ENCODE measurements at regions not wholly inside any gene's neighbourhood (a gene's known extent, or its start where the extent isn't known, plus 50 kb on each side); places are given as distances from the start of the nearest gene placed in this dataset.
"Not testable (repeated sequence)": the region's sequence is repeated elsewhere in the genome, so short reads cannot be mapped to it uniquely, and the experiment has no call there.

GRCh38 chr13:55816976-55817601 lies 1323.6 kb upstream of the PRR20A start:
- no peak for ATAC-seq (replicated peaks in 6 of 8)
- in situ Hi-C loops (cut with MboI; ENCODE audit: low pct_unique_long_range_greater_than_20kb in 2 of 9, low sequenced_read_pairs in 9 of 9, unreplicated experiment in 9 of 9), result no loop called here
- Histone ChIP-seq H3K27ac (no peak overlapping the region), H3K4me1 (replicated peaks in 1 of 2) (no peaks in the 10 kb centered on the region), H3K4me3 (no peak overlapping the region)
- WGBS, 10 experiments, result 0 to 100% (median 86%) methylated on average over 1 of the region's 1 CpG; no CpG with 5 or more reads in 1 of the 10 experiments

GRCh38 chr13:55820817-55821216 lies 1319.9 kb upstream of the PRR20A start:
- Histone ChIP-seq H3K27ac (no peak overlapping the region), H3K4me1 (replicated peaks in 1 of 2) (no peaks in the 10 kb centered on the region), H3K4me3 (no peak overlapping the region)
- in situ Hi-C loops (cut with MboI; ENCODE audit: low pct_unique_long_range_greater_than_20kb in 2 of 9, low sequenced_read_pairs in 9 of 9, unreplicated experiment in 9 of 9), result no loop called here
- no peak for ATAC-seq (replicated peaks in 6 of 8)
- 15 to 100% (median 85%) methylated on average over 1 to 2 of the region's 2 CpGs; no CpG with 5 or more reads in 1 of the 10 experiments for WGBS, 10 experiments

- Histone ChIP-seq H3K4me3 (no peak overlapping the region), H3K4me1 (replicated peaks in 1 of 2) (no peaks in the 10 kb centered on the region), H3K27ac (no peak overlapping the region)
- 0 to 100% (median 50%) methylated on average over 1 of the region's 1 CpG; no CpG with 5 or more reads in 5 of the 10 experiments for WGBS, 10 experiments
- in situ Hi-C loops (cut with MboI; ENCODE audit: low pct_unique_long_range_greater_than_20kb in 2 of 9, low sequenced_read_pairs in 9 of 9, unreplicated experiment in 9 of 9), result no loop called here
- ATAC-seq (replicated peaks in 6 of 8), result peak in 5 of 8 experiments; percentile 25 to 82 (median 57)
These were observed 1271.1 kb upstream of the PRR20A start for GRCh38 chr13:55869648-55870047.

- no peak overlapping the region for H3K27ac ChIP-seq
- ATAC-seq (replicated peaks in 6 of 8), result no peak
- in situ Hi-C loops (cut with MboI; ENCODE audit: low pct_unique_long_range_greater_than_20kb in 2 of 9, low sequenced_read_pairs in 9 of 9, unreplicated experiment in 9 of 9), result no loop called here
- H3K4me3 ChIP-seq, result no peak overlapping the region
- no peaks in the 10 kb centered on the region for H3K4me1 ChIP-seq (replicated peaks in 1 of 2)
- WGBS, 10 experiments, result 11 to 100% (median 100%) methylated on average over 1 of the region's 1 CpG; no CpG with 5 or more reads in 3 of the 10 experiments
These were observed 1253.2 kb upstream of the PRR20A start for GRCh38 chr13:55887561-55887960.

- WGBS, 10 experiments, result 0 to 100% (median 72%) methylated on average over 2 to 3 of the region's 3 CpGs
- Histone ChIP-seq H3K4me3 (no peak overlapping the region), H3K4me1 (replicated peaks in 1 of 2) (no peaks in the 10 kb centered on the region), H3K27ac (no peak overlapping the region)
- ATAC-seq (replicated peaks in 6 of 8), result peak in 2 of 8 experiments; percentile 37 to 65
- in situ Hi-C loops (cut with MboI; ENCODE audit: low pct_unique_long_range_greater_than_20kb in 2 of 9, low sequenced_read_pairs in 9 of 9, unreplicated experiment in 9 of 9), result no loop called here
These were observed 1247.2 kb upstream of the PRR20A start for GRCh38 chr13:55893540-55893939.

GRCh38 chr13:55937180-55937579 lies 1203.5 kb upstream of the PRR20A start:
- H3K4me3 ChIP-seq, result no peak overlapping the region
- WGBS, 10 experiments, result 0 to 100% (median 73%) methylated on average over 2 to 5 of the region's 5 CpGs
- in situ Hi-C loops (cut with MboI; ENCODE audit: low pct_unique_long_range_greater_than_20kb in 2 of 9, low sequenced_read_pairs in 9 of 9, unreplicated experiment in 9 of 9), result no loop called here

GRCh38 chr13:55948175-55948574 lies 1192.5 kb upstream of the PRR20A start:
- Histone ChIP-seq H3K4me1 (replicated peaks in 1 of 2) (no peaks in the 10 kb centered on the region), H3K27ac (no peak overlapping the region), H3K4me3 (no peak overlapping the region)
- in situ Hi-C loops (cut with MboI; ENCODE audit: low pct_unique_long_range_greater_than_20kb in 2 of 9, low sequenced_read_pairs in 9 of 9, unreplicated experiment in 9 of 9), result no loop called here
- ATAC-seq (replicated peaks in 6 of 8), result no peak
- WGBS, 10 experiments, result 0 to 100% (median 95%) methylated on average over 1 to 5 of the region's 5 CpGs; no CpG with 5 or more reads in 6 of the 10 experiments

More at GRCh38 chr13:55937180-55937579, 1203.5 kb upstream of the PRR20A start:
- ATAC-seq (replicated peaks in 6 of 8), result no peak
- no peaks in the 10 kb centered on the region for H3K4me1 ChIP-seq (replicated peaks in 1 of 2)
- no peak overlapping the region for H3K27ac ChIP-seq

GRCh38 chr13:55963934-55964333 lies 1176.8 kb upstream of the PRR20A start:
- ATAC-seq (replicated peaks in 6 of 8), result no peak
- Histone ChIP-seq H3K27ac (no peak overlapping the region), H3K4me1 (replicated peaks in 1 of 2) (no peaks in the 10 kb centered on the region), H3K4me3 (no peak overlapping the region)
- in situ Hi-C loops (cut with MboI; ENCODE audit: low pct_unique_long_range_greater_than_20kb in 2 of 9, low sequenced_read_pairs in 9 of 9, unreplicated experiment in 9 of 9), result no loop called here
- 0 to 100% (median 64%) methylated on average over 1 of the region's 1 CpG; no CpG with 5 or more reads in 6 of the 10 experiments for WGBS, 10 experiments

- WGBS, 10 experiments, result 6 to 100% (median 88%) methylated on average over 2 to 3 of the region's 3 CpGs
- no peak overlapping the region for H3K27ac ChIP-seq
- H3K4me1 ChIP-seq (replicated peaks in 1 of 2), result no peaks in the 10 kb centered on the region
- in situ Hi-C loops (cut with MboI; ENCODE audit: low pct_unique_long_range_greater_than_20kb in 2 of 9, low sequenced_read_pairs in 9 of 9, unreplicated experiment in 9 of 9), result no loop called here
- no peak overlapping the region for H3K4me3 ChIP-seq
- ATAC-seq (replicated peaks in 6 of 8), result no peak
These were observed 1173.7 kb upstream of the PRR20A start for GRCh38 chr13:55967055-55967454.

GRCh38 chr13:55977436-55977835 lies 1163.3 kb upstream of the PRR20A start:
- in situ Hi-C loops (cut with MboI; ENCODE audit: low pct_unique_long_range_greater_than_20kb in 2 of 9, low sequenced_read_pairs in 9 of 9, unreplicated experiment in 9 of 9), result no loop called here
- no peak overlapping the region for H3K27ac ChIP-seq
- no peaks in the 10 kb centered on the region for H3K4me1 ChIP-seq (replicated peaks in 1 of 2)
- ATAC-seq (replicated peaks in 6 of 8), result no peak
- 0 to 87% (median 32%) methylated on average over 1 to 6 of the region's 6 CpGs; no CpG with 5 or more reads in 4 of the 10 experiments for WGBS, 10 experiments
- no peak overlapping the region for H3K4me3 ChIP-seq

GRCh38 chr13:55981381-55981780 lies 1159.3 kb upstream of the PRR20A start:
- Histone ChIP-seq H3K4me1 (replicated peaks in 1 of 2) (no peaks in the 10 kb centered on the region), H3K27ac (no peak overlapping the region), H3K4me3 (no peak overlapping the region)
- 0 to 100% (median 39%) methylated on average over 1 of the region's 1 CpG; no CpG with 5 or more reads in 2 of the 10 experiments for WGBS, 10 experiments
- no peak for ATAC-seq (replicated peaks in 6 of 8)
- in situ Hi-C loops (cut with MboI; ENCODE audit: low pct_unique_long_range_greater_than_20kb in 2 of 9, low sequenced_read_pairs in 9 of 9, unreplicated experiment in 9 of 9), result no loop called here

GRCh38 chr13:55984026-55984425 lies 1156.7 kb upstream of the PRR20A start:
- H3K4me3 ChIP-seq; ATAC-seq (replicated peaks in 6 of 8); H3K27ac ChIP-seq; H3K4me1 ChIP-seq (replicated peaks in 1 of 2); in situ Hi-C loops (cut with MboI; ENCODE audit: low pct_unique_long_range_greater_than_20kb in 2 of 9, low sequenced_read_pairs in 9 of 9, unreplicated experiment in 9 of 9): not testable (repeated sequence)
- WGBS, 10 experiments, result 0 to 100% (median 79%) methylated on average over 1 to 2 of the region's 2 CpGs; no CpG with 5 or more reads in 4 of the 10 experiments

- no peaks in the 10 kb centered on the region for H3K4me1 ChIP-seq (replicated peaks in 1 of 2)
- in situ Hi-C loops (cut with MboI; ENCODE audit: low pct_unique_long_range_greater_than_20kb in 2 of 9, low sequenced_read_pairs in 9 of 9, unreplicated experiment in 9 of 9), result no loop called here
- ATAC-seq (replicated peaks in 6 of 8), result no peak
- no peak overlapping the region for H3K4me3 ChIP-seq
- WGBS, 10 experiments, result 4 to 100% (median 73%) methylated on average over 1 to 3 of the region's 3 CpGs
- H3K27ac ChIP-seq, result no peak overlapping the region
These were observed 1150.1 kb upstream of the PRR20A start for GRCh38 chr13:55990631-55991030.

- ATAC-seq (replicated peaks in 6 of 8), result no peak
- in situ Hi-C loops (cut with MboI; ENCODE audit: low pct_unique_long_range_greater_than_20kb in 2 of 9, low sequenced_read_pairs in 9 of 9, unreplicated experiment in 9 of 9), result no loop called here
- 0 to 100% (median 83%) methylated on average over 1 to 2 of the region's 2 CpGs; no CpG with 5 or more reads in 1 of the 10 experiments for WGBS, 10 experiments
- Histone ChIP-seq H3K4me1 (replicated peaks in 1 of 2) (no peaks in the 10 kb centered on the region), H3K4me3 (no peak overlapping the region), H3K27ac (no peak overlapping the region)
These were observed 1149.1 kb upstream of the PRR20A start for GRCh38 chr13:55991666-55992065.

Data from motor neuron (in vitro differentiated cells).